Left ventricle myocardium inferior (tissue), 1 donor: ENCODE measurements at regions not wholly inside any gene's neighbourhood (a gene's known extent, or its start where the extent isn't known, plus 50 kb on each side); places are given as distances from the start of the nearest gene placed in this dataset.

Experiments used
- DNase-seq: peaks from one replicate; pipeline ENCODE4 v3.0.0-alpha.2; 2020
- H3K27ac ChIP-seq: fragments of 200-600 bp; replicated peaks from 2 replicates; pipeline ENCODE4 v1.8.0; 2021
- H3K27me3 ChIP-seq: fragments of 200-600 bp; 2 replicates; pipeline ENCODE4 v1.8.0; 2021; ENCODE audit warnings: low read depth
- H3K36me3 ChIP-seq: fragments of 200-600 bp; 2 replicates; pipeline ENCODE4 v1.8.0; 2021
- H3K4me1 ChIP-seq: fragments of 200-600 bp; 2 replicates; pipeline ENCODE4 v1.8.0; 2021
- H3K4me3 ChIP-seq: fragments of 200-600 bp; 2 replicates; pipeline ENCODE4 v1.8.0; 2021; ENCODE audit warnings: mild to moderate bottlenecking, moderate library complexity
- H3K9me3 ChIP-seq: fragments of 200-600 bp; replicated peaks from 2 replicates; pipeline ENCODE4 v1.8.0; 2021
- intact Hi-C: fragments of 100-400 bp; cut with micrococcal nuclease; formaldehyde crosslinking; loops from one replicate; pipeline ENCODE4 v1.11.0; 2022
- TF ChIP-seq, protein P1 (sequence below): fragments of 200-600 bp; IDR thresholded peaks from 2 replicates; pipeline ENCODE4 v1.8.0; 2021; ENCODE audit warnings: antibody characterized with exemption, mild to moderate bottlenecking, borderline replicate concordance
- donor health status: DM: no; HTN: yes; CAD: no; lungs with severe emphysema.

- no peak overlapping the region for H3K4me3 ChIP-seq
- peaks cover 74% of the 10 kb centered on the region for H3K27me3 ChIP-seq
- intact Hi-C loops, result no loop called here
- TF ChIP-seq, protein P1, sequence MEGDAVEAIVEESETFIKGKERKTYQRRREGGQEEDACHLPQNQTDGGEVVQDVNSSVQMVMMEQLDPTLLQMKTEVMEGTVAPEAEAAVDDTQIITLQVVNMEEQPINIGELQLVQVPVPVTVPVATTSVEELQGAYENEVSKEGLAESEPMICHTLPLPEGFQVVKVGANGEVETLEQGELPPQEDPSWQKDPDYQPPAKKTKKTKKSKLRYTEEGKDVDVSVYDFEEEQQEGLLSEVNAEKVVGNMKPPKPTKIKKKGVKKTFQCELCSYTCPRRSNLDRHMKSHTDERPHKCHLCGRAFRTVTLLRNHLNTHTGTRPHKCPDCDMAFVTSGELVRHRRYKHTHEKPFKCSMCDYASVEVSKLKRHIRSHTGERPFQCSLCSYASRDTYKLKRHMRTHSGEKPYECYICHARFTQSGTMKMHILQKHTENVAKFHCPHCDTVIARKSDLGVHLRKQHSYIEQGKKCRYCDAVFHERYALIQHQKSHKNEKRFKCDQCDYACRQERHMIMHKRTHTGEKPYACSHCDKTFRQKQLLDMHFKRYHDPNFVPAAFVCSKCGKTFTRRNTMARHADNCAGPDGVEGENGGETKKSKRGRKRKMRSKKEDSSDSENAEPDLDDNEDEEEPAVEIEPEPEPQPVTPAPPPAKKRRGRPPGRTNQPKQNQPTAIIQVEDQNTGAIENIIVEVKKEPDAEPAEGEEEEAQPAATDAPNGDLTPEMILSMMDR, result no peak
- H3K36me3 ChIP-seq, result no peaks in the 10 kb centered on the region
- H3K9me3 ChIP-seq, result peaks cover 13% of the 10 kb centered on the region
- DNase-seq, result no peak
- no peaks in the 10 kb centered on the region for H3K4me1 ChIP-seq
- no peak overlapping the region for H3K27ac ChIP-seq
These were observed 87.9 kb upstream of the ZNF507 start for GRCh38 chr19:32257326-32258073.

DNA sequence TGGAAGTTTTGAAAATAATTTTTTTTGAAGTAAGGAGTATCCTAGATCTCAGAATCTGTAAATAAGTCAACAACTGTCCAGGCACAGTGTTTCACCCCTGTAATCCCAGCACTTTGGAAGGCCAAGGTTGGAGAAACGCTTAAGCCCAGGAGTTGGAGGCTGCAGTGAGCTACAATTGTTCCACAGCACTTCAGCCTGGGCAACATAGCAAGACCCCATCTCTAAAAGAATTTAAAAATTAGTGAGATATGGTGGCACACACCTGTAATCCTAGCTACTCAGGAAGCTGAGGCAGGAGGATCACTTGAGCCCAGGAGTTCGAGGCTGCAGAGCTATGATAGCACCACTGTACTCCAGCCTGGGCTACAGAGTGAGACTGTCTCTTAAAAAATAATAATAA is 87.2 kb upstream of the ZNF507 start:
- intact Hi-C loops, result no loop called here
- DNase-seq, result no peak
- TF ChIP-seq, protein P1, result no peak
- Histone ChIP-seq H3K27me3 (peaks cover 74% of the 10 kb centered on the region), H3K9me3 (peaks cover 13% of the 10 kb centered on the region), H3K36me3 (no peaks in the 10 kb centered on the region), H3K4me1 (no peaks in the 10 kb centered on the region), H3K27ac (no peak overlapping the region), H3K4me3 (no peak overlapping the region)

DNA sequence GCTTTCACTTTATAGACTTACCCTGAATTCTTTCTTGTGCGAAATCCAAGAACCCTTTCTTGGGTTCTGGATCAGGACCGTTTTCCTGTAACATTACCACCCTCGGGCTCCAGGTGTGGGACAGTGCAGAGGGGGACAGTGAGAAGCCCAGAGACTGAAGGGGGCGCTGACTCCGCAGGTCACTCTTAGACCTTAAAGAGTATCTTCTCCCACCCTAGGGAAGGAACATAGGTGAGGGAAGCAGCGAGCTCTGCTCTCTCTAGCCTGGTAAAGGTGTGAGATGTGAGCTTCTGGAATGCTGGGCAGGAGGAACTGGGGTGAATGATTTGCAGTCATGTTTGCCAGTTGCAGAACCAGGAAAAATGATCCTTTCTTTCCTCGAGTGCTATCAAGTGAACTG is 80.8 kb upstream of the ZNF507 start:
- Histone ChIP-seq H3K27ac (no peak overlapping the region), H3K4me1 (no peaks in the 10 kb centered on the region), H3K9me3 (peaks cover 9% of the 10 kb centered on the region), H3K36me3 (no peaks in the 10 kb centered on the region), H3K27me3 (peaks cover 61% of the 10 kb centered on the region), H3K4me3 (no peak overlapping the region)
- DNase-seq, result no peak
- intact Hi-C loops, result no loop called here
- TF ChIP-seq, protein P1, result no peak

DNA sequence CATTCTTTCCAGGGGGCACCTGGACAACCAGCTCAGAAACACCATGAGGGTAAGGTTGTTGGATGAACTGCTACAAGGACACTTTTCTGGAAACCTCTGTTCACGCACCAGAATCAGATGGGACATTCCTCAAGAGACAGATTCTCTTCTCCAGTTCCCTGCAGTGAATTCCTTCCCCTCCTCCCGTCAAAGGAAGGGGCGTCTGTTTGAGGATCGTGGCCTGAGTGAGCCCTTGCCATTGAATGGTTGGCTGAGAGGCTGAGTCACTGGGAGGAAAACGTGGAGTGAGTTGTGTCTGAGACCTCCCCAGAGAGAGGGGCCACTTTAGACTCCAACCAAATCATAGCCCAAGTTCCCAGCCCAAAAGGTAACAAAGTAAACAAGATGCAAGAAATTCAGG is 79.4 kb upstream of the ZNF507 start:
- Histone ChIP-seq H3K27me3 (peaks cover 70% of the 10 kb centered on the region), H3K4me1 (no peaks in the 10 kb centered on the region), H3K9me3 (no peaks in the 10 kb centered on the region), H3K36me3 (no peaks in the 10 kb centered on the region), H3K4me3 (no peak overlapping the region), H3K27ac (no peak overlapping the region)
- no peak for DNase-seq
- TF ChIP-seq, protein P1, result no peak
- intact Hi-C loops, result no loop called here

- peaks cover 75% of the 10 kb centered on the region for H3K27me3 ChIP-seq
- TF ChIP-seq, protein P1, result no peak
- no peaks in the 10 kb centered on the region for H3K4me1 ChIP-seq
- H3K27ac ChIP-seq, result no peak overlapping the region
- no peaks in the 10 kb centered on the region for H3K36me3 ChIP-seq
- no peak overlapping the region for H3K4me3 ChIP-seq
- DNase-seq, result no peak
- H3K9me3 ChIP-seq, result no peaks in the 10 kb centered on the region
- intact Hi-C loops, result no loop called here
These were observed 79.0 kb upstream of the ZNF507 start for GRCh38 chr19:32266460-32266859.
